WTC11 (cell line): ENCODE measurements at regions not wholly inside any gene's neighbourhood (a gene's known extent, or its start where the extent isn't known, plus 50 kb on each side); places are given as distances from the start of the nearest gene placed in this dataset.
A peak's percentile ranks its signal among the peaks of the same experiment; 100 is the strongest.
"Not testable (repeated sequence)": the region's sequence is repeated elsewhere in the genome, so short reads cannot be mapped to it uniquely, and the experiment has no call there.

Source experiments
- ATAC-seq: fragments of 200-7000 bp; cut with Tn5 transposase; 2 replicates; pipeline ENCODE4 v1.10.0; 2021; ENCODE audit warnings: mild to moderate bottlenecking, moderate library complexity
- CTCF ChIA-PET: fragments of 300-600 bp; sonication (Branson Sonifier 250); formaldehyde crosslinking; loops from one replicate; lab custom pipeline; 2021; ENCODE audit warnings: antibody characterized with exemption; lab: Charles Lee
- POLR2A ChIA-PET: fragments of 350-600 bp; sonication (Branson Sonifier 250); formaldehyde crosslinking; loops from one replicate; lab custom pipeline; 2021; ENCODE audit warnings: antibody characterized with exemption; lab: Charles Lee
- DNase-seq: peaks from one replicate; pipeline ENCODE4 v3.0.0; 2021; ENCODE audit warnings: low spot score
- H3K27ac Mint-ChIP-seq: 2 replicates; pipeline ENCODE4 v1.8.0; 2021; ENCODE audit warnings: mixed read lengths
- H3K27me3 Mint-ChIP-seq: 2 replicates; pipeline ENCODE4 v1.8.0; 2021; ENCODE audit warnings: low read depth, mild to moderate bottlenecking, moderate library complexity, mixed read lengths
- H3K36me3 Mint-ChIP-seq: 2 replicates; pipeline ENCODE4 v1.8.0; 2021; ENCODE audit warnings: mixed read lengths
- H3K4me1 Mint-ChIP-seq: 2 replicates; pipeline ENCODE4 v1.8.0; 2022; ENCODE audit warnings: mixed read lengths
- H3K4me3 Mint-ChIP-seq: 2 replicates; pipeline ENCODE4 v1.8.0; 2021; ENCODE audit warnings: mild to moderate bottlenecking, moderate library complexity, mixed read lengths
- H3K9me3 Mint-ChIP-seq: 2 replicates; pipeline ENCODE4 v1.8.0; 2021; ENCODE audit warnings: mixed read lengths
- FOXK1 ChIP-seq: sonication (generic); formaldehyde crosslinking; IDR thresholded peaks from 2 replicates; pipeline ENCODE4 v1.8.0; 2022; ENCODE audit warnings: mild to moderate bottlenecking, moderate library complexity, missing genetic modification reagents
- GRHL2 ChIP-seq: fragments of 250-450 bp; sonication (Bioruptor Pico); IDR thresholded peaks from 2 replicates; pipeline ENCODE4 v1.8.0; 2022; ENCODE audit warnings: mild to moderate bottlenecking, moderate library complexity; ENCODE audit not compliant: insufficient replicate concordance, severe bottlenecking
- OVOL2 ChIP-seq: fragments of 250-450 bp; sonication (Bioruptor Pico); IDR thresholded peaks from 2 replicates; pipeline ENCODE4 v1.9.0; 2021; ENCODE audit warnings: mild to moderate bottlenecking, borderline replicate concordance
- ZBTB43 ChIP-seq: sonication (generic); formaldehyde crosslinking; IDR thresholded peaks from 2 replicates; pipeline ENCODE4 v1.8.1; 2023; ENCODE audit warnings: mild to moderate bottlenecking, missing genetic modification reagents
- ZNF219 ChIP-seq: sonication (generic); formaldehyde crosslinking; IDR thresholded peaks from 2 replicates; pipeline ENCODE4 v1.8.0; 2023; ENCODE audit warnings: missing genetic modification reagents, mild to moderate bottlenecking, borderline replicate concordance
- TF ChIP-seq, protein P1 (sequence below): fragments of 250-450 bp; sonication (Bioruptor Pico); IDR thresholded peaks from 2 replicates; pipeline ENCODE4 v1.8.0; 2021; ENCODE audit warnings: mild to moderate bottlenecking
- TF ChIP-seq, protein P2 (sequence below): sonication (generic); formaldehyde crosslinking; IDR thresholded peaks from 2 replicates; pipeline ENCODE4 v1.8.0; 2023; ENCODE audit warnings: mild to moderate bottlenecking, missing genetic modification reagents

GRCh38 chrY:9619541-9619940, 91.9 kb downstream of the TSPY10 start (continued):
- TF ChIP-seq, protein P1, sequence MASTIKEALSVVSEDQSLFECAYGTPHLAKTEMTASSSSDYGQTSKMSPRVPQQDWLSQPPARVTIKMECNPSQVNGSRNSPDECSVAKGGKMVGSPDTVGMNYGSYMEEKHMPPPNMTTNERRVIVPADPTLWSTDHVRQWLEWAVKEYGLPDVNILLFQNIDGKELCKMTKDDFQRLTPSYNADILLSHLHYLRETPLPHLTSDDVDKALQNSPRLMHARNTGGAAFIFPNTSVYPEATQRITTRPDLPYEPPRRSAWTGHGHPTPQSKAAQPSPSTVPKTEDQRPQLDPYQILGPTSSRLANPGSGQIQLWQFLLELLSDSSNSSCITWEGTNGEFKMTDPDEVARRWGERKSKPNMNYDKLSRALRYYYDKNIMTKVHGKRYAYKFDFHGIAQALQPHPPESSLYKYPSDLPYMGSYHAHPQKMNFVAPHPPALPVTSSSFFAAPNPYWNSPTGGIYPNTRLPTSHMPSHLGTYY (CRISPR knock-in tag): no peak

- H3K27me3 Mint-ChIP-seq: no peaks in the 10 kb centered on the region
- no peak overlapping the region for H3K27ac Mint-ChIP-seq
- no peaks in the 10 kb centered on the region for H3K9me3 Mint-ChIP-seq
- no peaks in the 10 kb centered on the region for H3K4me1 Mint-ChIP-seq
- ChIA-PET POLR2A (no interaction called here), CTCF (no interaction called here)
- H3K36me3 Mint-ChIP-seq: no peaks in the 10 kb centered on the region
- DNase-seq (no peak), ATAC-seq (no peak)
- no peak overlapping the region for H3K4me3 Mint-ChIP-seq
- TF ChIP-seq GRHL2 (no peak), ZBTB43 (CRISPR knock-in tag) (no peak), OVOL2 (CRISPR knock-in tag) (no peak), FOXK1 (CRISPR knock-in tag) (no peak), ZNF219 (CRISPR knock-in tag) (no peak)
- TF ChIP-seq, protein P1 (CRISPR knock-in tag): no peak
- TF ChIP-seq, protein P2, sequence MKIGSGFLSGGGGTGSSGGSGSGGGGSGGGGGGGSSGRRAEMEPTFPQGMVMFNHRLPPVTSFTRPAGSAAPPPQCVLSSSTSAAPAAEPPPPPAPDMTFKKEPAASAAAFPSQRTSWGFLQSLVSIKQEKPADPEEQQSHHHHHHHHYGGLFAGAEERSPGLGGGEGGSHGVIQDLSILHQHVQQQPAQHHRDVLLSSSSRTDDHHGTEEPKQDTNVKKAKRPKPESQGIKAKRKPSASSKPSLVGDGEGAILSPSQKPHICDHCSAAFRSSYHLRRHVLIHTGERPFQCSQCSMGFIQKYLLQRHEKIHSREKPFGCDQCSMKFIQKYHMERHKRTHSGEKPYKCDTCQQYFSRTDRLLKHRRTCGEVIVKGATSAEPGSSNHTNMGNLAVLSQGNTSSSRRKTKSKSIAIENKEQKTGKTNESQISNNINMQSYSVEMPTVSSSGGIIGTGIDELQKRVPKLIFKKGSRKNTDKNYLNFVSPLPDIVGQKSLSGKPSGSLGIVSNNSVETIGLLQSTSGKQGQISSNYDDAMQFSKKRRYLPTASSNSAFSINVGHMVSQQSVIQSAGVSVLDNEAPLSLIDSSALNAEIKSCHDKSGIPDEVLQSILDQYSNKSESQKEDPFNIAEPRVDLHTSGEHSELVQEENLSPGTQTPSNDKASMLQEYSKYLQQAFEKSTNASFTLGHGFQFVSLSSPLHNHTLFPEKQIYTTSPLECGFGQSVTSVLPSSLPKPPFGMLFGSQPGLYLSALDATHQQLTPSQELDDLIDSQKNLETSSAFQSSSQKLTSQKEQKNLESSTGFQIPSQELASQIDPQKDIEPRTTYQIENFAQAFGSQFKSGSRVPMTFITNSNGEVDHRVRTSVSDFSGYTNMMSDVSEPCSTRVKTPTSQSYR (CRISPR knock-in tag): no peak
These were observed 95.5 kb downstream of the TSPY10 start for GRCh38 chrY:9623196-9623595.

GRCh38 chrY:9640595-9641132, 113.0 kb downstream of the TSPY10 start:
- CTCF ChIA-PET, H3K27ac Mint-ChIP-seq, H3K4me3 Mint-ChIP-seq, DNase-seq, H3K4me1 Mint-ChIP-seq, H3K27me3 Mint-ChIP-seq, H3K36me3 Mint-ChIP-seq, POLR2A ChIA-PET, H3K9me3 Mint-ChIP-seq: not testable (repeated sequence)
- peak; percentile 90 for ATAC-seq

GRCh38 chrY:9666204-9666603, 138.5 kb downstream of the TSPY10 start:
- H3K36me3 Mint-ChIP-seq, ATAC-seq, H3K9me3 Mint-ChIP-seq, DNase-seq, POLR2A ChIA-PET, H3K4me1 Mint-ChIP-seq, CTCF ChIA-PET, H3K27me3 Mint-ChIP-seq, H3K27ac Mint-ChIP-seq, H3K4me3 Mint-ChIP-seq: not testable (repeated sequence)

DNA sequence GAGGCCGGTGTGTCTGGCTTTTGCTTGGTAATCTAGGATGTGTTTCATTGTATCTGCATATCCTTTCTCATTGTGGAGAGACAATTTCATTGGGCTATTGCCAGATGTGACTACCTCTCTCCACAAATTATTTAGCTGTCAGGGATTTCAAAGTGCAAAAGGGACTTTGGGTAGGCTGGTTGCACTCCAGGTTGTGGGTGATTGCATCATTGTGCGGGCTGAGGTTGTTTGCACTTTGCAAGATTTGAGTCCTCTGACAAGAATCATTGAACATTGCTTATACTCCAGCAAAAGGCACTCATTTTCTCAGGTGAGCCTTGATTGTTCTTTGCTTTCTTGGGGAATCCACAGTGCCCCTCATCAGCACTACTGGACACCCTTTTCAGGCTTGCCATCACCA, 164.8 kb downstream of the TSPY10 start:
- ATAC-seq, H3K27me3 Mint-ChIP-seq, POLR2A ChIA-PET: not testable (repeated sequence)

DNA sequence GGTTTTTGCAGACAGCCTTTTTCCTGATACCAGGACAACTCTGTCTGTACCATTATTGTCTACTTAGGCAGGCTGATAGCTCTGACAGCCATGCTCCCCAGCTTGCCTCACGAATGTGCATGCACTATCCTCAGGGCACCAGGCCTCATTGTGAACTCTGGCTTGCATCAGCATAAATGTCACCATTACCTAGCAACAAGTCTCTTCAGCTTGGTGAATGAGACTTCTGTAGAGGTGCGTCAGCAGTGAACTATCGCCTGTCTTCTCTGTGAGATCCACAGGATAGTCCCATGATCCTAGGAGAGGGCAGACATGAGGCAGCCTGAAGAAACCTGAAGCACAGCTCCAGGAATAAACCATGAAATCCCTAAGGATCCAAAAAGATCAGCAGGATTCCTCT, 189.3 kb downstream of the TSPY10 start:
- not testable (repeated sequence) for H3K36me3 Mint-ChIP-seq

More for the DNA sequence above, 164.8 kb downstream of the TSPY10 start:
- H3K27ac Mint-ChIP-seq, DNase-seq, H3K4me3 Mint-ChIP-seq, H3K9me3 Mint-ChIP-seq, H3K36me3 Mint-ChIP-seq, H3K4me1 Mint-ChIP-seq, CTCF ChIA-PET: not testable (repeated sequence)

DNA sequence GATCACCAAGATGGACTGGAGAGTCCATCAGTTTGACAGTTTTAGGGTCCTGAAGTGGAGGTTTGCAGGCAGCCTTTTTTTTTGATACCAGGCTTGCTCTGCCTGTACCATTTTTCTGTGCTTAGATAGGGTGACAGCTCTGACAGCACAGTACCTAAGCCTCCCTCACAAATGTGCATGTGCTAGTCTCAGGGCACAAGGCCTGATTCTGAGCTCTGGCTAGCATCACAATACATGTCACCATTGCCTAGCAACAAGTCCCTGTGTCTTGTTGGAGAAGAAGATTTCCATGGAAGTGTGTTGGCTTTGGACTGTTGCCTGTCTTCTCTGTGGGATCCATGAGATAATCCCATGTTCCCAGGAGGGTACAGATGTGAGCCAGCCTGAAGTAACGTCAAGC, 191.1 kb downstream of the TSPY10 start:
- DNase-seq, H3K27ac Mint-ChIP-seq, ATAC-seq, H3K4me1 Mint-ChIP-seq, H3K36me3 Mint-ChIP-seq, H3K4me3 Mint-ChIP-seq, CTCF ChIA-PET, POLR2A ChIA-PET, H3K27me3 Mint-ChIP-seq, H3K9me3 Mint-ChIP-seq: not testable (repeated sequence)

More for the DNA sequence above, 189.3 kb downstream of the TSPY10 start:
- H3K27ac Mint-ChIP-seq, ATAC-seq, CTCF ChIA-PET, H3K27me3 Mint-ChIP-seq, H3K4me3 Mint-ChIP-seq, H3K4me1 Mint-ChIP-seq, POLR2A ChIA-PET, DNase-seq, H3K9me3 Mint-ChIP-seq: not testable (repeated sequence)

DNA sequence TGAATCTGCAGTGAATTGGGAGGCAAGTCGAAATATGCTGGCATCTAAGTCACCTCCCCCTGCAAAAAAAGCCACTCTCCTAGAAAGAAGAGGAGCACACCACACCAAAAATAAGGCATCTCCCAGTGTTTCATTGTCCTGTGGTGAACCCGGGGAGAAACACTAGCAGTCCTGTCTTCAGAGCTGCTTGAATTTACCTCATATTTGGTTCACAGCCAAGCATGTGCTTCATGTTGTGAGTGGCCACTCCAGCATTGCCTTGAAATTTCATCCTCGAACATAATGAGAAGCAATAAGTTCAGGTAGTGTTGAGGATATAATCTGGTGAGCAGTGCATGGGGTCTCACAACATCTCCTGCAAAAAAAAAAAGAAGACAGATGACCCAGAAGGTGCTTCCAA, 191.9 kb downstream of the TSPY10 start:
- H3K4me3 Mint-ChIP-seq, DNase-seq, CTCF ChIA-PET, H3K4me1 Mint-ChIP-seq, H3K36me3 Mint-ChIP-seq, ATAC-seq, H3K27me3 Mint-ChIP-seq, POLR2A ChIA-PET, H3K9me3 Mint-ChIP-seq, H3K27ac Mint-ChIP-seq: not testable (repeated sequence)

- H3K4me1 Mint-ChIP-seq, H3K27ac Mint-ChIP-seq, DNase-seq, H3K4me3 Mint-ChIP-seq, H3K36me3 Mint-ChIP-seq, POLR2A ChIA-PET, H3K9me3 Mint-ChIP-seq, H3K27me3 Mint-ChIP-seq, ATAC-seq, CTCF ChIA-PET: not testable (repeated sequence)
These were observed 209.9 kb downstream of the TSPY10 start for GRCh38 chrY:9737626-9738025.
